H1 (cell line): ENCODE measurements at regions not wholly inside any gene's neighbourhood (a gene's known extent, or its start where the extent isn't known, plus 50 kb on each side); places are given as distances from the start of the nearest gene placed in this dataset.

Experiments
- CTCF ChIA-PET: fragments of 300-600 bp; sonication (Branson Sonifier 250); formaldehyde crosslinking; loops from one replicate; lab custom pipeline; 2021; ENCODE audit not compliant: partially characterized antibody; lab: Charles Lee
- POLR2A ChIA-PET: fragments of 300-600 bp; sonication (Branson Sonifier 250); formaldehyde crosslinking; loops from one replicate; lab custom pipeline; 2021; ENCODE audit warnings: inconsistent platforms; ENCODE audit not compliant: partially characterized antibody; lab: Charles Lee
- DNase-seq, 2 experiments: peaks; one replicate each; pipeline versions ENCODE4 v3.0.0 to v3.0.0-alpha.2; 2010 to 2022; ENCODE audit warnings: low spot score in 2 of 2, low read depth in 1 of 2, mixed read lengths in 1 of 2
- FAIRE-seq: peaks from 2 replicates; lab custom pipeline; 2011; peaks lifted over from hg19 to GRCh38; lab: Jason Lieb, UNC
- H2AFZ ChIP-seq: 2 replicates; pipeline ENCODE4 v1.8.1; 2012; ENCODE audit warnings: low read length, inconsistent platforms
- H2AK5ac ChIP-seq: 2 replicates; pipeline ENCODE4 v1.6.1; 2013; ENCODE audit warnings: low read depth, low read length
- H2BK120ac ChIP-seq: replicated peaks from 2 replicates; pipeline ENCODE3; 2013; ENCODE audit warnings: low read depth, low read length, inconsistent platforms
- H2BK12ac ChIP-seq: 2 replicates; pipeline ENCODE4 v1.6.1; 2013; ENCODE audit warnings: low read depth, low read length
- H2BK15ac ChIP-seq: 2 replicates; pipeline ENCODE4 v1.6.1; 2013; ENCODE audit warnings: low read length
- H2BK20ac ChIP-seq: 2 replicates; pipeline ENCODE4 v1.6.1; 2013; ENCODE audit warnings: low read length
- H2BK5ac ChIP-seq: 2 replicates; pipeline ENCODE4 v1.6.1; 2013; ENCODE audit warnings: low read depth, low read length
- H3K14ac ChIP-seq: 2 replicates; pipeline ENCODE4 v1.6.1; 2013; ENCODE audit warnings: inconsistent platforms; ENCODE audit not compliant: insufficient read length
- H3K18ac ChIP-seq: 2 replicates; pipeline ENCODE4 v1.6.1; 2013; ENCODE audit warnings: low read length; ENCODE audit errors: extremely low read depth
- H3K23ac ChIP-seq: 2 replicates; pipeline ENCODE4 v1.6.1; 2013; ENCODE audit warnings: inconsistent platforms; ENCODE audit not compliant: insufficient read length
- H3K23me2 ChIP-seq: 2 replicates; pipeline ENCODE4 v1.6.1; 2013; ENCODE audit warnings: low read depth, low read length
- H3K27ac ChIP-seq: 2 replicates; pipeline ENCODE4 v1.6.1; 2011; ENCODE audit warnings: low read depth, low read length, inconsistent platforms
- H3K27me3 ChIP-seq, 4 experiments: replicated peaks in 1 of 4; 1 replicate in 1 of 4; 2 replicates in 3 of 4; pipeline versions ENCODE4 v1.6.1 to v1.8.1; 2011 to 2013; ENCODE audit warnings: low read length in 3 of 4, mild to moderate bottlenecking in 3 of 4, inconsistent platforms in 2 of 4, mixed read lengths in 2 of 4, moderate library complexity in 1 of 4; ENCODE audit not compliant: control insufficient read depth in 3 of 4, insufficient read depth in 3 of 4; ENCODE audit errors: extremely low read depth in 1 of 4
- H3K36me3 ChIP-seq, 4 experiments: 2 replicates each; pipeline versions ENCODE4 v1.6.1 to v1.8.1; 2011 to 2013; ENCODE audit warnings: mild to moderate bottlenecking in 4 of 4, low read length in 3 of 4, moderate library complexity in 2 of 4, control low read depth in 1 of 4, inconsistent platforms in 1 of 4; ENCODE audit not compliant: insufficient read depth in 4 of 4, control insufficient read depth in 2 of 4
- H3K4ac ChIP-seq: replicated peaks from 2 replicates; pipeline ENCODE3; 2013; ENCODE audit warnings: low read length, low read depth, mixed read lengths, inconsistent platforms; ENCODE audit not compliant: insufficient read length
- H3K4me1 ChIP-seq, 4 experiments: replicated peaks in 1 of 4; 1 replicate in 1 of 4; 2 replicates in 3 of 4; pipeline versions ENCODE4 v1.6.1 to v1.8.1; 2011 to 2013; ENCODE audit warnings: low read length in 3 of 4, inconsistent platforms in 2 of 4, mixed read lengths in 1 of 4; ENCODE audit not compliant: insufficient read depth in 4 of 4, control insufficient read depth in 3 of 4
- H3K4me2 ChIP-seq, 2 experiments: 2 replicates each; pipeline versions ENCODE4 v1.6.1 to v1.8.1; 2011 to 2013; ENCODE audit warnings: low read depth in 2 of 2, low read length in 2 of 2, control low read depth in 1 of 2, inconsistent platforms in 1 of 2, mild to moderate bottlenecking in 1 of 2; ENCODE audit not compliant: insufficient read depth in 1 of 2
- H3K4me3 ChIP-seq, 4 experiments: fragments of 200-600, 300-600 bp in 1 of 4; sonication (generic), shearing (Covaris generic), sonication (Bioruptor Twin) in 1 of 4; 2 replicates each; pipeline versions ENCODE4 v1.5.1 to v1.8.1; 2011 to 2016; ENCODE audit warnings: low read length in 4 of 4, low read depth in 3 of 4, control low read depth in 2 of 4, inconsistent platforms in 2 of 4, mild to moderate bottlenecking in 2 of 4, mixed read lengths in 1 of 4, moderate library complexity in 1 of 4; ENCODE audit not compliant: insufficient read depth in 2 of 4; ENCODE audit errors: extremely low read depth in 1 of 4
- H3K56ac ChIP-seq: replicated peaks from 2 replicates; pipeline ENCODE3; 2013; ENCODE audit warnings: low read depth, mild to moderate bottlenecking, mixed read lengths, low read length, inconsistent platforms; ENCODE audit not compliant: insufficient read length
- H3K79me1 ChIP-seq: 2 replicates; pipeline ENCODE4 v1.6.1; 2013; ENCODE audit warnings: low read depth, low read length, control low read depth
- H3K79me2 ChIP-seq, 2 experiments: 2 replicates each; pipeline versions ENCODE4 v1.6.1 to v1.8.1; 2012 to 2013; ENCODE audit warnings: low read length in 2 of 2, mild to moderate bottlenecking in 2 of 2, inconsistent platforms in 1 of 2; ENCODE audit not compliant: insufficient read depth in 2 of 2, control insufficient read depth in 1 of 2
- H3K9ac ChIP-seq, 4 experiments: replicated peaks in 1 of 4; 1 replicate in 1 of 4; 2 replicates in 3 of 4; pipeline versions ENCODE4 v1.6.1 to v1.8.1; 2011 to 2013; ENCODE audit warnings: low read depth in 3 of 4, low read length in 3 of 4, control low read depth in 2 of 4, mild to moderate bottlenecking in 2 of 4, moderate library complexity in 2 of 4, inconsistent platforms in 1 of 4; ENCODE audit errors: extremely low read depth in 1 of 4
- H3K9me3 ChIP-seq, 2 experiments: 2 replicates each; pipeline versions ENCODE4 v1.6.1 to v1.8.1; 2012 to 2013; ENCODE audit warnings: mild to moderate bottlenecking in 2 of 2, moderate library complexity in 2 of 2, control low read depth in 1 of 2, inconsistent platforms in 1 of 2, low read depth in 1 of 2, low read length in 1 of 2, mixed read lengths in 1 of 2; ENCODE audit not compliant: insufficient read depth in 2 of 2
- H4K20me1 ChIP-seq, 2 experiments: replicated peaks in 1 of 2; 2 replicates each; pipeline versions ENCODE3 to v1.8.1; 2011 to 2013; ENCODE audit warnings: inconsistent platforms in 2 of 2, low read length in 2 of 2, mild to moderate bottlenecking in 1 of 2; ENCODE audit not compliant: insufficient read depth in 2 of 2, control insufficient read depth in 1 of 2
- H4K5ac ChIP-seq: 2 replicates; pipeline ENCODE4 v1.6.1; 2013; ENCODE audit warnings: low read length, low read depth, mixed read lengths, inconsistent platforms; ENCODE audit not compliant: insufficient read length
- H4K8ac ChIP-seq: 2 replicates; pipeline ENCODE4 v1.8.0; 2013; ENCODE audit warnings: mild to moderate bottlenecking, moderate library complexity, low read length, inconsistent platforms; ENCODE audit not compliant: insufficient read depth; ENCODE audit errors: extremely low read depth
- H4K91ac ChIP-seq: replicated peaks from 2 replicates; pipeline ENCODE3; 2013; ENCODE audit warnings: low read length, mixed read lengths, inconsistent platforms; ENCODE audit not compliant: insufficient read length
- GABPA ChIP-seq: IDR thresholded peaks from 2 replicates; pipeline ENCODE4 v1.6.1; 2011; ENCODE audit warnings: mild to moderate bottlenecking, low read length, moderate library complexity, borderline replicate concordance; ENCODE audit not compliant: insufficient read depth
- WGBS, 2 experiments: shearing (Covaris generic) in 1 of 2; methylation state at CpG; one replicate each; pipeline versions ENCODE4 v1.1.6 to v1.1.7; 2013 to 2015; ENCODE audit warnings: low lambda C conversion rate in 2 of 2, mixed read lengths in 2 of 2, inconsistent platforms in 1 of 2, low coverage in 1 of 2, missing lambda C conversion rate in 1 of 2; ENCODE audit not compliant: insufficient replicate concordance in 2 of 2, insufficient coverage in 1 of 2, insufficient read length in 1 of 2; ENCODE audit errors: extremely low coverage in 1 of 2, missing lambda C conversion rate in 1 of 2; 5-methylcytosine and 5-hydroxymethylcytosine counted together

GRCh38 chr12:23029185-23029584 is 404.2 kb downstream of the ETNK1 start:
- Histone ChIP-seq H4K8ac (no peak overlapping the region), H2BK20ac (no peak overlapping the region), H3K27me3 (no peaks in the 10 kb centered on the region), H3K4ac (no peak overlapping the region), H3K79me1 (no peaks in the 10 kb centered on the region), H2AK5ac (no peak overlapping the region), H2BK12ac (no peak overlapping the region), H3K79me2 (no peaks in the 10 kb centered on the region), H3K9ac (no peak overlapping the region), H2AFZ (no peak overlapping the region), H2BK5ac (no peak overlapping the region), H4K20me1 (no peaks in the 10 kb centered on the region), H3K4me1 (peaks cover 0 to 9% (median 6%) of the 10 kb centered on the region in 4 experiments; a peak in 5 of 7 replicates), H3K23ac (no peak overlapping the region), H4K91ac (no peak overlapping the region), H3K4me3 (no peak overlapping the region), H2BK15ac (no peak overlapping the region), H3K56ac (no peak overlapping the region)
- CTCF ChIA-PET, result interaction anchor here (0.6 kb wide), 1 partner anchor 10 kb away, joined by 3 read pairs; no protein-coding TSS in a partner anchor
- DNase-seq, result no peak
- POLR2A ChIA-PET, result interaction anchor here (0.6 kb wide), 1 partner anchor 11 kb away, joined by 3 read pairs; no protein-coding TSS in a partner anchor
- WGBS, 2 experiments, result 94% methylated on average over 3 of the region's 3 CpGs; no CpG with 5 or more reads in 1 of the 2 experiments
- no peak for TF ChIP-seq GABPA
- TF ChIP-seq, all 59 proteins: peak for 0
- Histone ChIP-seq H2BK120ac (no peak overlapping the region), H3K23me2 (no peaks in the 10 kb centered on the region), H4K5ac (no peak overlapping the region), H3K4me2 (no peak overlapping the region), H3K27ac (no peak overlapping the region), H3K18ac (no peak overlapping the region), H3K36me3 (no peaks in the 10 kb centered on the region), H3K14ac (no peak overlapping the region), H3K9me3 (no peaks in the 10 kb centered on the region)
- FAIRE-seq, result no peak
